ENCODE measurements at regions not wholly inside any gene's neighbourhood (a gene's known extent, or its start where the extent isn't known, plus 50 kb on each side); places are given as distances from the start of the nearest gene placed in this dataset.

DNA sequence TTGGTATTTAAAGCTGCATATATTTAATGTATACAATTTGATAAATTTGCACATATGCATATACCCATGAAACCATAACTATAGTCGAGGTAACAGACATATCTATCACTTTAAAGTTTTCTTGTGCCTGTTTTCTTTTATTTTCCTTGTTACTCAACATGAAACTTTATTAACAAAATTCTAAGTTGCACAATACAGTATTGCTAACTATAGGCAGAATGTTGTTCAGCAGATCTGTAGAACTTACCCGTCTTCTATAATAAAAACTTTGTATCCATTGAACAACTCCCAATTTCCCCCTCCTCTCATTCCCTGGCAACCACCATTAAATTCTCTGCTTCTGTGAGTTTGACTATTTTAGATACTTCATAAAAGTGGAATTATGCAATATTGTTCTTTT is 404.6 kb upstream of the KCND2 start:
- TF ChIP-seq, protein P1, sequence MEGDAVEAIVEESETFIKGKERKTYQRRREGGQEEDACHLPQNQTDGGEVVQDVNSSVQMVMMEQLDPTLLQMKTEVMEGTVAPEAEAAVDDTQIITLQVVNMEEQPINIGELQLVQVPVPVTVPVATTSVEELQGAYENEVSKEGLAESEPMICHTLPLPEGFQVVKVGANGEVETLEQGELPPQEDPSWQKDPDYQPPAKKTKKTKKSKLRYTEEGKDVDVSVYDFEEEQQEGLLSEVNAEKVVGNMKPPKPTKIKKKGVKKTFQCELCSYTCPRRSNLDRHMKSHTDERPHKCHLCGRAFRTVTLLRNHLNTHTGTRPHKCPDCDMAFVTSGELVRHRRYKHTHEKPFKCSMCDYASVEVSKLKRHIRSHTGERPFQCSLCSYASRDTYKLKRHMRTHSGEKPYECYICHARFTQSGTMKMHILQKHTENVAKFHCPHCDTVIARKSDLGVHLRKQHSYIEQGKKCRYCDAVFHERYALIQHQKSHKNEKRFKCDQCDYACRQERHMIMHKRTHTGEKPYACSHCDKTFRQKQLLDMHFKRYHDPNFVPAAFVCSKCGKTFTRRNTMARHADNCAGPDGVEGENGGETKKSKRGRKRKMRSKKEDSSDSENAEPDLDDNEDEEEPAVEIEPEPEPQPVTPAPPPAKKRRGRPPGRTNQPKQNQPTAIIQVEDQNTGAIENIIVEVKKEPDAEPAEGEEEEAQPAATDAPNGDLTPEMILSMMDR (IDR thresholded peaks at IDR 0.05): no peak
- TF ChIP-seq POLR2A (IDR thresholded peaks at IDR 0.05) (no peak), EP300 (IDR thresholded peaks at IDR 0.05) (no peak)

Measured in tibial nerve (tissue), 4 donors.